ENCODE measurements at regions not wholly inside any gene's neighbourhood (a gene's known extent, or its start where the extent isn't known, plus 50 kb on each side); places are given as distances from the start of the nearest gene placed in this dataset.
"Not testable (repeated sequence)": the region's sequence is repeated elsewhere in the genome, so short reads cannot be mapped to it uniquely, and the experiment has no call there.

- no peak for DNase-seq
These were observed 210.7 kb downstream of the EFCAB11 start for GRCh38 chr14:89743828-89744227.

GRCh38 chr14:89740241-89740640 is 214.3 kb downstream of the EFCAB11 start:
- no peak for DNase-seq

- DNase-seq, result no peak
These were observed 217.6 kb downstream of the EFCAB11 start for GRCh38 chr14:89736881-89737280.

GRCh38 chr14:89731396-89731933 is 223.1 kb downstream of the EFCAB11 start:
- no peak for DNase-seq

GRCh38 chr14:89730687-89731086 is 223.8 kb downstream of the EFCAB11 start:
- no peak for DNase-seq

- no peak for DNase-seq
These were observed 225.6 kb downstream of the EFCAB11 start for GRCh38 chr14:89728964-89729363.

- not testable (repeated sequence) for DNase-seq
These were observed 228.3 kb downstream of the EFCAB11 start for GRCh38 chr14:89726226-89726625.

- DNase-seq, result no peak
These were observed 229.9 kb downstream of the EFCAB11 start for GRCh38 chr14:89724628-89724960.

GRCh38 chr14:89723930-89724627 is 230.5 kb downstream of the EFCAB11 start:
- no peak for DNase-seq

GRCh38 chr14:89721956-89722355 is 232.6 kb downstream of the EFCAB11 start:
- no peak for DNase-seq

GRCh38 chr14:89720741-89721729 is 233.5 kb downstream of the EFCAB11 start:
- DNase-seq, result no peak

- DNase-seq, result no peak
These were observed 234.3 kb downstream of the EFCAB11 start for GRCh38 chr14:89720076-89720687.

GRCh38 chr14:89719366-89720075 is 235.0 kb downstream of the EFCAB11 start:
- DNase-seq, result no peak

- DNase-seq, result no peak
These were observed 245.4 kb downstream of the EFCAB11 start for GRCh38 chr14:89708982-89709625.

- no peak for DNase-seq
These were observed 247.4 kb downstream of the EFCAB11 start for GRCh38 chr14:89707086-89707485.

GRCh38 chr14:89702876-89703200 is 251.7 kb downstream of the EFCAB11 start:
- DNase-seq, result no peak

- DNase-seq, result peak in 1 of 2 donors; percentile 43
These were observed 252.3 kb downstream of the EFCAB11 start for GRCh38 chr14:89702073-89702875.

- peak; percentile 73 to 79 for DNase-seq
These were observed 253.1 kb downstream of the EFCAB11 start for GRCh38 chr14:89701211-89702043.

- no peak for DNase-seq
These were observed 253.7 kb downstream of the EFCAB11 start for GRCh38 chr14:89700801-89701200.

Data from right lung (tissue), 2 donors.